CD4-positive, alpha-beta memory T cell (primary cell): ENCODE measurements at regions not wholly inside any gene's neighbourhood (a gene's known extent, or its start where the extent isn't known, plus 50 kb on each side); places are given as distances from the start of the nearest gene placed in this dataset.

Experiments
- CTCF ChIA-PET: fragments of 350-600 bp; sonication (Branson Sonifier 250); formaldehyde crosslinking; loops from one replicate; lab custom pipeline; 2021; ENCODE audit warnings: inconsistent platforms; ENCODE audit not compliant: partially characterized antibody; lab: Charles Lee
- POLR2A ChIA-PET: fragments of 350-600 bp; sonication (Branson Sonifier 250); formaldehyde crosslinking; loops from one replicate; lab custom pipeline; 2021; ENCODE audit not compliant: partially characterized antibody; lab: Charles Lee
- DNase-seq, 5 donors: peaks; one replicate each; pipeline versions ENCODE4 v3.0.0 to v3.0.0-alpha.2; 2020 to 2022; ENCODE audit warnings: mixed read lengths in 1 of 5
- H3K27ac ChIP-seq: one replicate; pipeline ENCODE4 v1.7.0; 2013; ENCODE audit warnings: low read depth, low read length
- H3K27me3 ChIP-seq: 2 replicates; pipeline ENCODE4 v1.7.0; 2013; ENCODE audit warnings: mild to moderate bottlenecking, low read length, moderate library complexity; ENCODE audit not compliant: insufficient read depth
- H3K36me3 ChIP-seq: 2 replicates; pipeline ENCODE4 v1.7.0; 2013; ENCODE audit warnings: mild to moderate bottlenecking, low read length, moderate library complexity; ENCODE audit not compliant: insufficient read depth
- H3K4me1 ChIP-seq: 2 replicates; pipeline ENCODE4 v1.7.0; 2013; ENCODE audit warnings: mild to moderate bottlenecking, low read length, moderate library complexity; ENCODE audit not compliant: insufficient read depth
- H3K4me3 ChIP-seq, 2 donors: one replicate each; pipeline ENCODE4 v1.7.0; 2013; ENCODE audit warnings: low read length in 2 of 2, mild to moderate bottlenecking in 1 of 2
- H3K9me3 ChIP-seq, 2 donors: one replicate each; pipeline ENCODE4 v1.7.0; 2013; ENCODE audit warnings: low read length in 2 of 2, control low read depth in 1 of 2; ENCODE audit not compliant: control insufficient read depth in 1 of 2
- H3K27ac Mint-ChIP-seq, 7 donors: one replicate each; pipeline ENCODE4 v1.8.0; 2020 to 2021; ENCODE audit warnings: mixed read lengths in 7 of 7, mild to moderate bottlenecking in 6 of 7, inconsistent platforms in 3 of 7, moderate library complexity in 3 of 7
- H3K27me3 Mint-ChIP-seq, 2 donors: one replicate each; pipeline ENCODE4 v1.8.0; 2020 to 2021; ENCODE audit warnings: mixed read lengths in 2 of 2
- H3K36me3 Mint-ChIP-seq, 2 donors: one replicate each; pipeline ENCODE4 v1.8.0; 2020 to 2021; ENCODE audit warnings: mixed read lengths in 2 of 2, inconsistent platforms in 1 of 2, mild to moderate bottlenecking in 1 of 2
- H3K4me1 Mint-ChIP-seq, 4 donors: one replicate each; pipeline ENCODE4 v1.8.0; 2020 to 2021; ENCODE audit warnings: mixed read lengths in 4 of 4, mild to moderate bottlenecking in 1 of 4
- H3K4me3 Mint-ChIP-seq, 8 donors: one replicate each; pipeline ENCODE4 v1.8.0; 2020 to 2021; ENCODE audit warnings: mixed read lengths in 8 of 8, mild to moderate bottlenecking in 7 of 8, moderate library complexity in 6 of 8, inconsistent platforms in 3 of 8
- H3K9me3 Mint-ChIP-seq, 8 donors: one replicate each; pipeline ENCODE4 v1.8.0; 2020 to 2021; ENCODE audit warnings: mixed read lengths in 8 of 8, mild to moderate bottlenecking in 5 of 8, inconsistent platforms in 3 of 8, moderate library complexity in 1 of 8
- intact Hi-C: fragments of 100-400 bp; cut with micrococcal nuclease; formaldehyde crosslinking; loops from one replicate; pipeline ENCODE4 v1.15.1; 2023

DNA sequence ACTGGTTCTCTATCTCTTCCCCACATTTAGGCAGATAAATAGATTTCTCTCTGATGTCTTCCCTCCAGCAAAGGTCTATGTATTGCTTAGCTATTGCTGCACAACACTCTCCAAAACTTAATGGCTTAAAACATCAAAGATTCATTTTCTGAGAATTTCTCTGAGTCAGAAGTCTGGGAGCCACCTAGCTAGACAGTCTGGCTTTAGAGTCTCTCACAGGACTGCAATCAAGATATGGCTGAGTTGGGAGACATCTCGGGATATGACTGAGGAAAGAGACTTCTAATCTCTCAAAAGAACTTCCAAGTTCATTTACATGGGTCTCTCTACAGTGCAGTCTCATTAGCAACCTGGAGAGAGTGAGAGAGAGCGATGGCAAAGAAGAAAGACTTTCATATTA lies 553.6 kb upstream of the GHITM start:
- ChIA-PET POLR2A (no interaction called here), CTCF (no interaction called here)
- no peaks in the 10 kb centered on the region for H3K4me1 Mint-ChIP-seq
- Histone ChIP-seq H3K4me3 (no peak overlapping the region), H3K27me3 (no peaks in the 10 kb centered on the region), H3K4me1 (no peaks in the 10 kb centered on the region), H3K27ac (no peak overlapping the region), H3K9me3 (no peaks in the 10 kb centered on the region), H3K36me3 (no peaks in the 10 kb centered on the region)
- no peak for DNase-seq
- H3K27me3 Mint-ChIP-seq: no peaks in the 10 kb centered on the region
- peaks cover 0 to 5% (median 0%) of the 10 kb centered on the region in 8 donors for H3K9me3 Mint-ChIP-seq
- H3K4me3 Mint-ChIP-seq: no peak overlapping the region
- intact Hi-C loops: no loop called here
- no peak overlapping the region for H3K27ac Mint-ChIP-seq
- H3K36me3 Mint-ChIP-seq: no peaks in the 10 kb centered on the region

DNA sequence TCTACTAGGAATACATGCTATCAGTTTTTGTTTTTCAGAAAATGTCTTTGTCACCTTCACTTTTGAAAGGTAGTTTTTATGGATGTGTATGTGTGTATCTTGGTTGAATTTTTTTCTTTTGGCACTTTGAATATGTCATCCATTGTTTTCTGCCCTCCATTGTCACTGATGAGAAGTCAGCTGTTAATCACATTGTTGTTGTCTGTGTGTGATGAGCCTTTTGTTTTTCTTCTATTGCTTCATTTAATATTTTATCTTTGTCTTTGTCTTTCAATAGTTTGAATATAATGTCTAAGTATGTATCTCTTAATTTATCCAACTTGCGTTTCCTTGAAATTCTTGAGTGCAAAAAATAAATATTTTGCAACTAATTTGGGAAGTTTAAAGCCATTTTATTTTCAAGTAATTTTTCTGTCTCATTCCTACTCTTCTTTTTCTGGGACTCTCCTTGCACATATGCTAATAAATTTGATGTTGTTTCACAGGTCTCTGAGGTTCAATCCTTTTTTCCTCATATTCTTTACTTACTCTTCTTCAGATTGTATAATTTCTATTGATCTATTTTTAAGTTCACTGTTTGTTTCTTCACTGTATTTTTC lies 546.9 kb upstream of the GHITM start:
- no peak for DNase-seq
- Mint-ChIP-seq H3K9me3 (peaks cover 2 to 30% (median 15%) of the 10 kb centered on the region in 8 donors), H3K27me3 (no peaks in the 10 kb centered on the region), H3K36me3 (no peaks in the 10 kb centered on the region), H3K27ac (no peak overlapping the region), H3K4me3 (no peak overlapping the region), H3K4me1 (no peaks in the 10 kb centered on the region)
- CTCF ChIA-PET: no interaction called here
- POLR2A ChIA-PET: no interaction called here
- Histone ChIP-seq H3K4me1 (no peaks in the 10 kb centered on the region), H3K27me3 (no peaks in the 10 kb centered on the region), H3K4me3 (no peak overlapping the region), H3K36me3 (no peaks in the 10 kb centered on the region), H3K9me3 (no peaks in the 10 kb centered on the region), H3K27ac (no peak overlapping the region)
- intact Hi-C loops: no loop called here

DNA sequence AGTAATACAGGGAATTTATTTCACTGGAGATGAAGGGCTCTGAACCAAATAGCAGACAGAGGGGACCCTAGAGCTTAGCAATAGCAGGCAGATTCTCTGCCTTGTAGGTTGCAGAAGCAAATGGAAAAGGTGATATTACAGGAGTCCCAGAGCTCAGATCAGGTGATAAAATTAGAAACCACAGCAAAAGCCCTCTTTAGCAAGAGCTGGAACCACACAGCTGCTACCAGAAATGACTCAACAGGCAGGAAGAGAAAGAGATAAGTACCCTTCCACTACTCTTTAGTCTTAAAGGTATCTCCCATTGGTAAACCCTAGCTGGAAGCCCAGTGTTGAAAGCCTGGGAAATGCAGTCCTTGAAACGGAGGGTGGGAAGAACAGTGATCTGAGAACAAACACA lies 535.6 kb upstream of the GHITM start:
- H3K27ac Mint-ChIP-seq: no peak overlapping the region

DNA sequence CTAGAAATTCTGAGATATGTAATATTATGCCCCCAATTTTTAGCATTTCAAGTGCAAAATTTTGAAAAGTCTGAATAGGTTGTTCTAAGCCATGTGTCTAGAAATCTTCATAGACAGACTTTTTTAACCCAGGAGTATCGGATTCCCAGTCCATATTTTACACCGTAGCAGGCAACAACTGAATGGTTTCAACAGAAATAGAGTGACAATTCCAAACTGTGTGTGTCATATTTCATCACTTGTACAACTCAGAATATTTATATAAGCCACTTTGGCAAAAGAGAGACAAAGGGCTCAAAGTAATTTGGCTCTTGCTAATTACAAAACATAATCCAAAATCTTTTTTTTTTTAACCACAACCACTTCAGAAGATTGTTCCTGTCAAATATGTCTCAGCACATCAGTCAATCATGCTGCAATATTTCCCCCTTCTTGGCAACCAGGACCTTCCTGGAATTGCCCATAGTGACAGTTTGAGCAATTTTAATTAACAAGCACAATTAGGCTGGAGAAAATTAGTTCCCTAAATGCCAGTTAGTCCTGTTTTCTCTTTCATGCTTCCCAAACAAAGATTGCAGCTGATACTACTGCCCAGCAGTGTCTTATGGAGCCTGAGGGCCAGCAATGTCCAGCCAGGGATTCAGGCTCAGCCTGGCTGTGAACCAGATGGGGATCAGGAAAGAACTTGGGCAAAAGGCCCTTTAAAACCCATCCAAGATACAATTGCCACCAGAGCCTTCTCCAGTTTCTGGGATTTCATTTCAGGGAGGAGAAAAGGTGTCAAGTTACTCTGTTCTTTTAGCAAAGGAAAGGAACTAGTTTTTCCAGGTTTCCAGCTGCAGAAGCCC lies 533.3 kb upstream of the GHITM start:
- intact Hi-C loops: no loop called here
- H3K4me1 Mint-ChIP-seq: peaks cover 0 to 9% (median 5%) of the 10 kb centered on the region in 4 donors

More for the DNA sequence above, 535.6 kb upstream of the GHITM start:
- no peaks in the 10 kb centered on the region for H3K4me1 ChIP-seq
- ChIA-PET CTCF (no interaction called here), POLR2A (no interaction called here)
- no peak for DNase-seq
- H3K36me3 ChIP-seq: no peaks in the 10 kb centered on the region
- H3K4me3 ChIP-seq: no peak overlapping the region
- Mint-ChIP-seq H3K36me3 (no peaks in the 10 kb centered on the region), H3K4me3 (no peak overlapping the region), H3K4me1 (peaks cover 0 to 9% (median 5%) of the 10 kb centered on the region in 4 donors), H3K27me3 (no peaks in the 10 kb centered on the region), H3K9me3 (peaks cover 0 to 7% (median 3%) of the 10 kb centered on the region in 8 donors)
- no peak overlapping the region for H3K27ac ChIP-seq
- H3K27me3 ChIP-seq: no peaks in the 10 kb centered on the region
- intact Hi-C loops: no loop called here
- no peaks in the 10 kb centered on the region for H3K9me3 ChIP-seq

DNA sequence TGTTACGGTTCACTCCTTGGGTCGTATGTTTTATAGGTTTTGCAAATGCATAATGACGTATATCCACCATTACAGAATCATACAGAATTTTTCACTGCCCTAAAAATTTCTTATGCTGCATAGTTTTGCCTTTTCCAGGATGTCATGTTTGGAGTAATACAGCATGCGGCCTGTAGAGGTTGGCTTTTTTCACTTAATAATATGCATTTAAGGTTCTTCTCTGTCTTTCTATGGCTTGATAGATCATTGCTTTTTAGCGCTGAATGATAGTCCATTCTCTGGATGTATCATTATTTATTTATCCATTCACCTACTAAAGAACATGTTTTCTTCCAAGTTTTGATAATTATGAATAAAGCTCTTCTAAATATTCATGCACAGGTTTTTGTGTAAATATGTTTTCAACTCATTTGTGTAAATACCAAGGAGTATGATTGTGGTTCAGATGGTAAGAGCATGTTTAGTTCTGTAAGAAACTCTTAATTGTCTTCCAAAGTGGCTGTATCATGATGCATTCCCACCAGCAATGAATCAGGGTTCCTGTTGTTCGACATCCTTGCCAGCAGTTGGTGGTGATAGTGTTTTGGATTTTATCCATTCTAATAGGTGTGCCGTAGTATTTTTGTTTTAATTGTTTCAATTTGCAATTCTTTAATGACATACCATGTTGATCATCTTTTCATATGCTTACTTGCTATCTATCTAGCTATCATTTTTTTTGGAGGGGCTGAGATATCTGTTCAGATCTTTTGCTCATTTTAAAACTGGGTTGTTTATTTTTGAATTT lies 531.2 kb upstream of the GHITM start:
- H3K27me3 ChIP-seq: no peaks in the 10 kb centered on the region
- DNase-seq: no peak
- POLR2A ChIA-PET: no interaction called here
- Mint-ChIP-seq H3K9me3 (peaks cover 0 to 5% (median under 1%) of the 10 kb centered on the region in 8 donors), H3K4me3 (no peak overlapping the region), H3K4me1 (peaks cover 0 to 9% (median 4%) of the 10 kb centered on the region in 4 donors), H3K27me3 (no peaks in the 10 kb centered on the region), H3K27ac (no peak overlapping the region), H3K36me3 (no peaks in the 10 kb centered on the region)
- H3K4me1 ChIP-seq: no peaks in the 10 kb centered on the region
- intact Hi-C loops: no loop called here
- CTCF ChIA-PET: no interaction called here
- no peak overlapping the region for H3K27ac ChIP-seq
- no peaks in the 10 kb centered on the region for H3K9me3 ChIP-seq
- no peaks in the 10 kb centered on the region for H3K36me3 ChIP-seq
- H3K4me3 ChIP-seq: no peak overlapping the region

More for the DNA sequence above, 533.3 kb upstream of the GHITM start:
- Histone ChIP-seq H3K9me3 (no peaks in the 10 kb centered on the region), H3K36me3 (no peaks in the 10 kb centered on the region), H3K4me1 (no peaks in the 10 kb centered on the region), H3K27me3 (no peaks in the 10 kb centered on the region), H3K4me3 (no peak overlapping the region), H3K27ac (no peak overlapping the region)
- H3K27ac Mint-ChIP-seq: no peak overlapping the region
- ChIA-PET POLR2A (no interaction called here), CTCF (no interaction called here)
- H3K36me3 Mint-ChIP-seq: no peaks in the 10 kb centered on the region
- peaks cover 0 to 5% (median 2%) of the 10 kb centered on the region in 8 donors for H3K9me3 Mint-ChIP-seq
- no peak for DNase-seq
- H3K4me3 Mint-ChIP-seq: no peak overlapping the region
- H3K27me3 Mint-ChIP-seq: no peaks in the 10 kb centered on the region

DNA sequence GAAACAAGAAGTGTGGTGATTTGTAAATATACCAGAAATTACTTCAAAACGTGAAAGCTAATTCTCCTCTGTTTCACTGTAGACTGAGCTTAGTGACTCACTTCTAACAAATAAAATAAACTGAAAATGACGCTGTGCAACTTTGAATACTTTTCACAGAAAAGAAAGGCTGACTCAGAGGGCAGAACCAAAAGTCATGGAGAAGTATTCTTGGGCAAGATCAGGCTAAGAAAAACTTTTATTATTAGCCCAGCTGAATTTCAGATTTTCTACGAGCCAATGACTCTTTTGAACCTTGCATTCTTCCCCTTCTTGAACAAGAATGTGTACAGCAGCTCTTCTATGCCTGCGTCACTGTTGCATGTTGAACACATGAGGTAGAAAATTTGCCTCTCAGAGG lies 527.3 kb upstream of the GHITM start:
- Histone ChIP-seq H3K9me3 (no peaks in the 10 kb centered on the region), H3K27ac (no peak overlapping the region), H3K4me3 (no peak overlapping the region), H3K27me3 (no peaks in the 10 kb centered on the region), H3K4me1 (no peaks in the 10 kb centered on the region), H3K36me3 (no peaks in the 10 kb centered on the region)
- H3K4me1 Mint-ChIP-seq: no peaks in the 10 kb centered on the region
- no peak overlapping the region for H3K27ac Mint-ChIP-seq
- H3K9me3 Mint-ChIP-seq: peaks cover 0 to 5% (median under 1%) of the 10 kb centered on the region in 8 donors
- ChIA-PET CTCF (no interaction called here), POLR2A (no interaction called here)
- intact Hi-C loops: no loop called here
- H3K36me3 Mint-ChIP-seq: no peaks in the 10 kb centered on the region
- DNase-seq: no peak
- no peak overlapping the region for H3K4me3 Mint-ChIP-seq
- no peaks in the 10 kb centered on the region for H3K27me3 Mint-ChIP-seq

DNA sequence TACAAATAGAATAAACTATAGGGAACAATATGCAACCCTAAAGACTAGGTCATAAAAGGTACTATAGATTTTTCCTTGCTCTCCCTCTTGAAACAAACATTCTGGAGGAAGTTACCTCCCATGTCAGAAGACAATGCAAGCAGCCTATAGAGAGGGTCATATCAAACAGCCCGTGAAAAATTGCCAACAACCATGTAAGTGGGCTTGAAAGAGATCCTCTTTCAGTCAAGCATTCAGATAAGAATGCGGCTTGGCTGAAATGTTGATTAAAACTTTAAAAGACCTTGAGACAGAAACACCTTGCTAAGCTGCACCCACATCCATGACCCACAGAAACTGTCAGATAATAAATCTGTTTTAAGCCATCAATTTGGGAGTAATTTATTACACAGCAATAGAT lies 526.6 kb upstream of the GHITM start:
- CTCF ChIA-PET: no interaction called here
- no peaks in the 10 kb centered on the region for H3K27me3 Mint-ChIP-seq
- H3K9me3 ChIP-seq: no peaks in the 10 kb centered on the region
- H3K27ac ChIP-seq: no peak overlapping the region
- H3K4me1 ChIP-seq: no peaks in the 10 kb centered on the region
- no peaks in the 10 kb centered on the region for H3K36me3 Mint-ChIP-seq
- POLR2A ChIA-PET: no interaction called here
- H3K4me3 Mint-ChIP-seq: no peak overlapping the region
- H3K36me3 ChIP-seq: no peaks in the 10 kb centered on the region
- no peaks in the 10 kb centered on the region for H3K27me3 ChIP-seq
- no peak overlapping the region for H3K4me3 ChIP-seq
- intact Hi-C loops: no loop called here
- H3K9me3 Mint-ChIP-seq: peaks cover 0 to 5% (median 0%) of the 10 kb centered on the region in 8 donors
- no peak overlapping the region for H3K27ac Mint-ChIP-seq
- no peak for DNase-seq
- H3K4me1 Mint-ChIP-seq: no peaks in the 10 kb centered on the region
